ACHN (cell line): ENCODE measurements at regions not wholly inside any gene's neighbourhood (a gene's known extent, or its start where the extent isn't known, plus 50 kb on each side); places are given as distances from the start of the nearest gene placed in this dataset.

Source experiments
- DNase-seq: peaks from one replicate; pipeline ENCODE4 v3.0.0-alpha.2; 2015
- in situ Hi-C: cut with HindIII; loops from 2 replicates; pipeline ENCODE4 v1.10.0; 2017; ENCODE audit warnings: low sequenced_read_pairs, low pct_ligation_motif_present, low pct_unique_long_range_greater_than_20kb

DNA sequence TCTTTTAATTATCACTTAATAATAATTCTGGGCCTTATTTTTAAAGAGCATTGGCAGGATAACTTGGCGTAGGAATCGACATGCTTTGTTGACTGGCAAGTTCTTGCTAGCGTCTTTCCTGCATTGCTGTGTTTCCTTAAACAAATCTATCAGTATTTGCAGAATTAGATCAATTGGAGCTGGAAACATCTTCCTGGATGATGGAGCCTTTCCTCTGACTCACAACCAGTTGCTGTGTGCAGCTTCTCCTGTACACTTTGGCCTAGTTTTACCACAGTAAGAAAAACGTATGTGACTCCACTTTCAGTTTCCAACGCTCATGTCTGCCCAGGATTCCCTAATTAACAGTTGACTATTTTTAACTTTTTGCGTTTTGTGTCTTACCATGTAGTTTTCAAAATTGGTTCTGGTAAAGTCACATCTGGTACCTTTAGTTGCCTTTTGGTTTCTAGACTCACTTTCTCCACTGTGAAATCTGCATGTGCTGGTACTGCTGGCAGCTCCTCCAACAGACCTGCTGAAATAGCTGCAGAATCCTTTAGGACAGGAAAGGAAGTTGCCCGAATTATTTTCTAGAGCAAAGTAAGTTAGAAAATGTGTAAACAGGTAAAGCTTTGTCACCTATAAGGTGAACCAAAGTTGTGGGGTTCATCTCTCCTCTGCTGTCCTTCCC lies 553.2 kb upstream of the FAT1 start:
- in situ Hi-C loops, result no loop called here
- no peak for DNase-seq

GRCh38 chr4:187283201-187283955 lies 559.7 kb upstream of the FAT1 start:
- DNase-seq, result no peak

GRCh38 chr4:187286525-187286924 lies 562.9 kb upstream of the FAT1 start:
- in situ Hi-C loops, result no loop called here
- no peak for DNase-seq

More at GRCh38 chr4:187283201-187283955, 559.7 kb upstream of the FAT1 start:
- in situ Hi-C loops, result no loop called here

GRCh38 chr4:187289371-187289770 lies 565.7 kb upstream of the FAT1 start:
- in situ Hi-C loops, result no loop called here
- no peak for DNase-seq

DNA sequence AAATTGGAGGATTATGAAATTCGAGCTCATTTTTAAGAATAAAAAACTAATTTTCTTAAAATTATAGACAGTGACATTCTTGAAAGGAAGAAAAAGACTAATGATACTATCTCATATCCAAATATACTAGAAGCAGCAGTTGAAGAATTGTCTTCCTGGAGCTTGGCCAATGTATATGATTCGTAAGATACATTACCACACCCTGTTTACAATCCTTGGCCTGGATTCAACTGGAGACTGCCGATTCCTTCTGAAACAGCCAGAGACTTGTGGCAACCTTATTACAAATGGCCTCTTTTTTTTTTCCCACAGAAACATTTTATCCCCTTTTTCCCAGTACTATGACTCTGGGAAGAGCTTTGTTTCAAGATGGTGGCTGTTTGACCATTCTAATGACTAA lies 571.2 kb upstream of the FAT1 start:
- DNase-seq, result no peak
- in situ Hi-C loops, result no loop called here

DNA sequence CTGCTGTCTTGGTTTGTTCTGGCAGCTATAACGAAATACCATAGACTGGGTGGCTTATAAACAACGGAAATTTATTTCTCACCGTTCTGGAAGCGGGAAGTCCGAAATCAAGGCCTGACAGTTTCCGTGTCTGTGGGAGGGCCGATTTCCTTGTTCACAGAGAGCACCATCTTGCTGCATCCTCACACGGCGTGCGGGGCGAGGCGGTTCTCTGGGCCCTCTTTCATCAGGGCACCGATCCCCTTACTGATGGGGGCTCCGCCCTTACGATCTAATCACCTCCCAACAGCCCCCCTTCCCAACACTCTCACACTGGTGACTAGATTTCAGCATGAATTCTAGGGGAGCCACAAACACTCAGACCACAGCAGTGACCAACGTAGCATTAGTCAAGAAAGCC lies 578.3 kb upstream of the FAT1 start:
- in situ Hi-C loops, result no loop called here
- DNase-seq, result no peak

GRCh38 chr4:187302457-187303150 lies 578.9 kb upstream of the FAT1 start:
- no peak for DNase-seq
- in situ Hi-C loops, result no loop called here

DNA sequence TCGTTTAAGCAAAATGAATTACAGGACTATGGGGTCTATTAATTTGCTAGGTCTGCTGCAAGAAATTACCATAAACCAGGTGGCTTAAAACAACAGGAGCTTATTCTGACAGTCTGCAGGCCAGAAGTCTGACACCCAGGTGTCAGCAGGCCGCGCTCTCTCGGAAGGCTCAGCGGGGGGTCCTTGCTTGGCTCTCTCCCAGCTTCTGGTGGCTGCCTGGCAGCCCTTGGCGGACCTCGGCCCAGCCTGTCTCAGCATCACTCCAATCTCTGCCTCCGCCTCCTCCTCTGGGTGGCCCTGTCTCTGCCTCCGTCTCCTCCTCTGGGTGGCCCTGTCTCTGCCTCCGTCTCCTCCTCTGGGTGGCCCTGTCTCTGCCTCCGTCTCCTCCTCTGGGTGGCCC lies 580.5 kb upstream of the FAT1 start:
- no peak for DNase-seq

GRCh38 chr4:187307131-187307530 lies 583.5 kb upstream of the FAT1 start:
- in situ Hi-C loops, result no loop called here
- no peak for DNase-seq

More for the DNA sequence above, 580.5 kb upstream of the FAT1 start:
- in situ Hi-C loops, result no loop called here

GRCh38 chr4:187309456-187309855 lies 585.8 kb upstream of the FAT1 start:
- no peak for DNase-seq
- in situ Hi-C loops, result no loop called here

DNA sequence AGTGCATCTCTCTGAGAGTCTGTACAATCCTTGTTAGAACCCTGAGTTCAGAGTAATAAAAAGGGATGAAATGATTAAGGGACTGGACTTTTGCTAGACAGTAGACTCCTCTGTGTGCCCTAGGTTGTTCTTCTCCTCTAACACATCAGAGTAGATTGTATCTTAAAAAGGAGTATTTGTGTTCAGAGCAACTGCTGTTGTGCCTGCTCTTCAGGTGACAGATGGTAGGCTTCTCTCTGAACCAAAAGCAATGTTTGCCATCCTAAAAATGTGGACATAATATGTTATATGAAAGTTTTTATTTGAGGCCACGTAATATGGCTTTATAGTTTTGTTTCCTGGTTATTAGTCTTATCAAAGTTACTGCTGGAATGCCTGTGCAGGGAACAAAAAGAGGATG lies 588.6 kb upstream of the FAT1 start:
- no peak for DNase-seq
- in situ Hi-C loops, result no loop called here

- no peak for DNase-seq
- in situ Hi-C loops, result no loop called here
These were observed 594.1 kb upstream of the FAT1 start for GRCh38 chr4:187317799-187318198.

- in situ Hi-C loops, result no loop called here
- no peak for DNase-seq
These were observed 598.1 kb upstream of the FAT1 start for GRCh38 chr4:187321711-187322110.

DNA sequence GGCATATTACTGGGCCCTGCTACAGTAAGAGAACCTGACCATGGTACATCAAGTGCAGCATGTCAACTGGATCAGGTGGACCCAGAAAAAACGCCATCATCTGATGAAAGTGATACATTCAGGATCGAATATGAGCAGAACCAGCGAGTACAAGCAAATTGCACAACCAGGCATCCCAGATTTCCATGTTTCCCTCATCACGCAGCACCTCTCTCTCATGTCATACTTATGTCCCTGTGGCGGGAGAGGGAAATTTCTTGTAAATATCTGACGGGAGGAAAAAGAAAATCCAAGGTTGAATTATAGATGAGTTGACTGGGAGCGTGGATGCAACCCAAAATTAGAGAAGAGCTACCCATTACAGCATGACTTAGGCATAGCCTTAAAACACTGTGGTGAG lies 608.5 kb upstream of the FAT1 start:
- DNase-seq, result no peak
- in situ Hi-C loops, result no loop called here

DNA sequence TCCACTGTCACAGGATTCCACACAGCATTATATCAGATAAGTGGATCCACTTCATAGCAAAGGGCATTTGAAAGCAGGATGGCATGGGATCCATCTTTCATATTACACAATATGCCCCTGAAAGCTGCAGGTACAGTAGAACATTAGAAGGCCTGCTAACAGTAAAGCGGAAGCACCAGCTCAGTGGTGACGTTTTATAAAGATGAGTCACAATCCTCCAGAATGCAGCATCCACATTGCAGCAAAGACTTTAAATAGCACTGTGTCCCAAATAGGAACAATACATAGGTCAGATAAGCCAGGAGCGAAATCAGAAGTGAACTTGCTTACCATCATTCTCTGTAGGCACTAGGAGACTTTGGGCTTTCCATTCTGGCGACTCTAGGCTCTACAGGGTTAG lies 609.5 kb upstream of the FAT1 start:
- in situ Hi-C loops, result no loop called here
- no peak for DNase-seq

GRCh38 chr4:187335339-187335738 lies 611.7 kb upstream of the FAT1 start:
- DNase-seq, result no peak
- in situ Hi-C loops, result no loop called here

DNA sequence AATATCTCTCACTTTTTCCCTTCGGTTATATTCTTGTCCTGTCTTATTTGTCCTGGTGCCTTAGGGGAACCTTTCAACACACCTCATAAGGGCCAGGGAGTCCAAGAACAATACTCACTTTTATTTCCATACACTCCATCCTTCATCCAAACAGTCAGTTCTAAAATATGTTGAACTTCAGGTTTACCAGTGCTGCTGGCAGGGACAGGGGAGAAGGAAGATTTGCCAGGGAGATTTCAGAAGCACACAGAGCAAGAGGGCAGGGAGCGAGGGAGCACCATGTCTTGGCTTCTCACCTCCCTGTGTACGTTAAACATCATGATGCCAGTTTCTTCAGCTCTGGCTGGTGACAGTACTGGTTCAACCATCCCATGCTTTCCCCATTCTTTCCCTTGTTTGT lies 631.1 kb upstream of the FAT1 start:
- in situ Hi-C loops, result no loop called here

GRCh38 chr4:187357045-187357643 lies 633.5 kb upstream of the FAT1 start:
- in situ Hi-C loops, result no loop called here
- no peak for DNase-seq

More for the DNA sequence above, 631.1 kb upstream of the FAT1 start:
- DNase-seq, result no peak

GRCh38 chr4:187357821-187358220 lies 634.2 kb upstream of the FAT1 start:
- DNase-seq, result no peak
- in situ Hi-C loops, result no loop called here
